IMR-90 (cell line): ENCODE measurements at regions not wholly inside any gene's neighbourhood (a gene's known extent, or its start where the extent isn't known, plus 50 kb on each side); places are given as distances from the start of the nearest gene placed in this dataset.

Experiments
- ATAC-seq: fragments of 200-7000 bp; cut with Tn5 transposase; 2 replicates; pipeline ENCODE4 v1.9.1; 2020; ENCODE audit warnings: low read depth, mild to moderate bottlenecking, moderate library complexity
- BruUV-seq: library from RNA; stranded (reverse); fragments of 400-500 nt; replicated peaks from 2 replicates; lab custom pipeline; 2021; lab: Mats Ljungman, UMichigan
- CTCF ChIA-PET: fragments of 300-600 bp; formaldehyde crosslinking; extraction: SDS; loops from one replicate; lab custom pipeline; 2021; ENCODE audit warnings: antibody characterized with exemption; lab: Yijun Ruan, JAX
- POLR2A ChIA-PET: fragments of 300-600 bp; sonication (Branson Sonifier 250); formaldehyde crosslinking; loops from one replicate; lab custom pipeline; 2022; ENCODE audit warnings: antibody characterized with exemption; ENCODE audit not compliant: unreplicated experiment; lab: Charles Lee
- DNase-seq: peaks from one replicate; pipeline ENCODE4 v3.0.0; 2013
- H2AFZ ChIP-seq: replicated peaks from 2 replicates; pipeline ENCODE3; 2013; ENCODE audit warnings: low read length, mild to moderate bottlenecking; ENCODE audit not compliant: poor library complexity
- H2AK5ac ChIP-seq: 2 replicates; pipeline ENCODE4 v1.6.1; 2013; ENCODE audit warnings: low read depth, low read length, inconsistent platforms
- H2AK9ac ChIP-seq: replicated peaks from 2 replicates; pipeline ENCODE3; 2013; ENCODE audit warnings: mild to moderate bottlenecking, low read depth, low read length, moderate library complexity; ENCODE audit not compliant: poor library complexity
- H2BK120ac ChIP-seq: 2 replicates; pipeline ENCODE4 v1.6.1; 2013; ENCODE audit warnings: low read depth, low read length, inconsistent platforms
- H2BK15ac ChIP-seq: 3 replicates; pipeline ENCODE4 v1.6.1; 2013; ENCODE audit warnings: low read depth, low read length, inconsistent platforms
- H2BK20ac ChIP-seq: 2 replicates; pipeline ENCODE4 v1.6.1; 2013; ENCODE audit warnings: low read depth, mild to moderate bottlenecking, inconsistent platforms, low read length, moderate library complexity
- H2BK5ac ChIP-seq: 2 replicates; pipeline ENCODE4 v1.6.1; 2013; ENCODE audit warnings: mild to moderate bottlenecking, low read depth, low read length, inconsistent platforms; ENCODE audit not compliant: poor library complexity, severe bottlenecking
- H3K14ac ChIP-seq: replicated peaks from 2 replicates; pipeline ENCODE4 v1.6.1; 2013; ENCODE audit warnings: low read depth, low read length, inconsistent platforms
- H3K18ac ChIP-seq: 2 replicates; pipeline ENCODE4 v1.6.1; 2013; ENCODE audit warnings: low read depth, low read length, control low read depth
- H3K23ac ChIP-seq: 2 replicates; pipeline ENCODE4 v1.6.1; 2013; ENCODE audit warnings: low read depth, low read length, inconsistent platforms
- H3K27ac ChIP-seq: 2 replicates; pipeline ENCODE4 v1.5.1; 2013; ENCODE audit warnings: mild to moderate bottlenecking, control low read depth, low read length; ENCODE audit not compliant: insufficient read depth
- H3K27me3 ChIP-seq: 2 replicates; pipeline ENCODE4 v1.6.1; 2013; ENCODE audit warnings: low read length; ENCODE audit not compliant: control insufficient read depth, insufficient read depth
- H3K36me3 ChIP-seq: 2 replicates; pipeline ENCODE4 v1.6.1; 2013; ENCODE audit warnings: low read length, mixed read lengths; ENCODE audit not compliant: control insufficient read depth, insufficient read depth
- H3K4ac ChIP-seq: 2 replicates; pipeline ENCODE4 v1.6.1; 2013; ENCODE audit warnings: low read depth, low read length, inconsistent platforms
- H3K4me1 ChIP-seq: 2 replicates; pipeline ENCODE4 v1.6.1; 2013; ENCODE audit warnings: low read length, mixed read lengths; ENCODE audit not compliant: control insufficient read depth, insufficient read depth
- H3K4me2 ChIP-seq: 2 replicates; pipeline ENCODE4 v1.6.1; 2013; ENCODE audit warnings: low read depth, mild to moderate bottlenecking, control low read depth, low read length, moderate library complexity
- H3K4me3 ChIP-seq: 2 replicates; pipeline ENCODE4 v1.5.1; 2013; ENCODE audit warnings: low read depth, mild to moderate bottlenecking, control low read depth, low read length, moderate library complexity; ENCODE audit not compliant: insufficient read depth
- H3K56ac ChIP-seq: 2 replicates; pipeline ENCODE4 v1.6.1; 2013; ENCODE audit warnings: low read length, inconsistent platforms; ENCODE audit not compliant: insufficient read depth; ENCODE audit errors: extremely low read depth
- H3K79me1 ChIP-seq, 2 experiments: 2 replicates each; pipeline ENCODE4 v1.6.1; 2013; ENCODE audit warnings: low read length in 2 of 2, inconsistent platforms in 1 of 2, low read depth in 1 of 2
- H3K9ac ChIP-seq: 2 replicates; pipeline ENCODE4 v1.6.1; 2013; ENCODE audit warnings: low read depth, low read length, control low read depth
- H3K9me1 ChIP-seq: 2 replicates; pipeline ENCODE4 v1.6.1; 2013; ENCODE audit warnings: low read length, inconsistent platforms; ENCODE audit not compliant: insufficient read depth
- H3K9me3 ChIP-seq: 2 replicates; pipeline ENCODE4 v1.6.1; 2013; ENCODE audit warnings: low read length; ENCODE audit not compliant: control insufficient read depth, insufficient read depth
- H4K20me1 ChIP-seq: 2 replicates; pipeline ENCODE4 v1.6.1; 2013; ENCODE audit warnings: low read length, inconsistent platforms; ENCODE audit not compliant: insufficient read depth
- H4K5ac ChIP-seq: 2 replicates; pipeline ENCODE4 v1.6.1; 2013; ENCODE audit warnings: mild to moderate bottlenecking, low read depth, low read length, control low read depth
- H4K8ac ChIP-seq, 2 experiments: 2 replicates each; pipeline ENCODE4 v1.6.1; 2013; ENCODE audit warnings: low read depth in 2 of 2, low read length in 2 of 2, control low read depth in 1 of 2, inconsistent platforms in 1 of 2
- H4K91ac ChIP-seq: 2 replicates; pipeline ENCODE4 v1.6.1; 2013; ENCODE audit warnings: low read depth, low read length, inconsistent platforms; ENCODE audit not compliant: insufficient read depth
- BHLHE40 ChIP-seq: fragments of 150-350 bp; IDR thresholded peaks from 2 replicates; pipeline ENCODE4 v1.6.1; 2016; ENCODE audit warnings: mild to moderate bottlenecking, low read depth, low read length
- CEBPB ChIP-seq: IDR thresholded peaks from 2 replicates; pipeline ENCODE4 v1.6.1; 2012; ENCODE audit warnings: low read depth, low read length, improper control_type of control experiment
- CHD1 ChIP-seq: IDR thresholded peaks from 2 replicates; pipeline ENCODE4 v1.6.1; 2012; ENCODE audit warnings: low read depth, low read length, improper control_type of control experiment
- FOS ChIP-seq: fragments of 150-350 bp; IDR thresholded peaks from 2 replicates; pipeline ENCODE4 v1.6.1; 2016; ENCODE audit warnings: low read depth, low read length
- MAFK ChIP-seq: IDR thresholded peaks from 2 replicates; pipeline ENCODE4 v1.6.1; 2012; ENCODE audit warnings: low read depth, low read length, improper control_type of control experiment
- MAZ ChIP-seq: IDR thresholded peaks from 2 replicates; pipeline ENCODE4 v1.6.1; 2012; ENCODE audit warnings: low read depth, mild to moderate bottlenecking, low read length, improper control_type of control experiment, moderate library complexity, borderline replicate concordance
- MXI1 ChIP-seq: IDR thresholded peaks from 2 replicates; pipeline ENCODE4 v1.6.1; 2012; ENCODE audit warnings: low read depth, mild to moderate bottlenecking, low read length, moderate library complexity, borderline replicate concordance
- NFE2L2 ChIP-seq: fragments of 150-350 bp; IDR thresholded peaks from 2 replicates; pipeline ENCODE4 v1.6.1; 2016; ENCODE audit warnings: low read depth, mild to moderate bottlenecking, low read length
- POLR2A ChIP-seq: IDR thresholded peaks from 2 replicates; pipeline ENCODE4 v1.6.1; 2012; ENCODE audit warnings: mild to moderate bottlenecking, low read depth, low read length
- RCOR1 ChIP-seq: IDR thresholded peaks from 2 replicates; pipeline ENCODE4 v1.6.1; 2012; ENCODE audit warnings: mild to moderate bottlenecking, low read length, improper control_type of control experiment; ENCODE audit not compliant: insufficient replicate concordance
- RFX5 ChIP-seq: IDR thresholded peaks from 2 replicates; pipeline ENCODE4 v1.8.0; 2012; ENCODE audit warnings: low read depth, mild to moderate bottlenecking, low read length, moderate library complexity
- SMC3 ChIP-seq: fragments of 150-350 bp; IDR thresholded peaks from 2 replicates; pipeline ENCODE4 v1.6.1; 2016; ENCODE audit warnings: low read depth, mild to moderate bottlenecking, antibody characterized with exemption, low read length, moderate library complexity
- WGBS, 2 experiments: methylation state at CpG; one replicate each; pipeline versions ENCODE4 v1.1.5 to v1.1.7; 2013; ENCODE audit warnings: missing lambda C conversion rate in 2 of 2; ENCODE audit not compliant: insufficient read length in 1 of 2; ENCODE audit errors: extremely low coverage in 2 of 2; 5-methylcytosine and 5-hydroxymethylcytosine counted together
- dilution Hi-C: fragments of 300-500 bp; cut with HindIII; formaldehyde crosslinking; loops from one replicate; pipeline ENCODE4 v1.14.3; 2018; ENCODE audit warnings: low sequenced_read_pairs; ENCODE audit not compliant: unreplicated experiment
- in situ Hi-C: fragments of 300-500 bp; cut with MboI; formaldehyde crosslinking; loops from 3 replicates; pipeline ENCODE4 v1.14.3; 2019; ENCODE audit warnings: low sequenced_read_pairs, inconsistent platforms, mixed read lengths
- intact Hi-C: fragments of 100-400 bp; cut with micrococcal nuclease; formaldehyde crosslinking; loops from 2 replicates; pipeline ENCODE4 v1.10.0; 2022
- TF ChIP-seq, protein P1 (sequence below): fragments of 150-350 bp; IDR thresholded peaks from 2 replicates; pipeline ENCODE4 v1.6.1; 2016; ENCODE audit warnings: low read depth, mild to moderate bottlenecking, low read length, moderate library complexity, borderline replicate concordance
- TF ChIP-seq, protein P2 (sequence below): conservative IDR thresholded peaks from 2 replicates; pipeline ENCODE4 v1.5.1; 2012; ENCODE audit warnings: mild to moderate bottlenecking, low read depth, low read length, improper control_type of control experiment

DNA sequence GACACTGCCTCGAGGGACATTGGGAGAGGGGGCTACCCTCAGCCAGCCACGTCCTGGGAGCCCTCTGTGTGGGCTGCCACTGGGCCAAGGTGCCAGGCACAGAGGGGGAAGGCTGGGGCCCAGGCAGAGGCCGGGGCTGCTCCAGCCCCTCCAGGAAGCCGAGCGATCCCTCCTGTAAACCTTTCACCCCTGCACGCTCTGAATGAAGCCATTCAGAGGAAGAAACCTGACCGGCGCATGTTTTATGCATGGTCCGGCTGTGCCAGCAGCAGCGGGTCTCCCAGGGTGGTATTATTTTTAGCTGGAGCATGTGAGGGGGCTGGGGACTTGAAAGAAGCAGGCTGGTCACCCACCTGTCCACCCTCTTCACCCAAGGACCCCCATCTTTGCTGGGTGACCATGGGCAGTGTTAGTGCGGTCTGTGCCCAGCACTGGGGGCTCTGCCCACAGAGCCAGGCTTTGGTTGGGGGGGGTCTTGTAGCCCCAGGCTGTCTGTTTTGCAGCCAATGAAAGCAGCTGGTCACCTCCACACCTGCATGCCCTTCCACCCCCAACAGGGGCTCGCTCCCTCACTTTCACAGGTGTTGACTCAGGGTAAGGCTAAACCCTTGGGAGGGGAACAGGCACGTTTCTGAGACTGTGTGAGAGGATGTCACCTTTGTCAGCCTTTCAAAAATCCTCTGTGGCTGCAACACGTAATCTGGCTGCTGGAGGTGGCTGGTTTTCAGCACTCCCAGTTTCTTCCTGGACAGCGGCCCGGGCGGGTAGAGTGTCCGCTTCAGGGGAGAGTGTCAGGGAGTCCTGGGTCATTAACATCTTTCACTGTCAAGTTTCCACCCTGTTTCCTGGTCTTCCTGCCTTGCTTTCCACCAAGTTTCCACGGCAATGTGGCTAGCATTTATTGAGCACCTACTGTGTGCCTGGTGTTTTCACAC is 77.1 kb upstream of the BRD7 start:
- H3K18ac ChIP-seq = no peak overlapping the region
- H4K20me1 ChIP-seq = no peaks in the 10 kb centered on the region
- H4K5ac ChIP-seq = no peak overlapping the region
- H2BK120ac ChIP-seq = no peak overlapping the region
- H3K36me3 ChIP-seq = no peaks in the 10 kb centered on the region
- no peak overlapping the region for H3K56ac ChIP-seq
- no peak overlapping the region for H4K91ac ChIP-seq
- H2AK9ac ChIP-seq = no peak overlapping the region
- no peaks in the 10 kb centered on the region; the same call in 1 of the 2 replicates for H3K9me3 ChIP-seq
- TF ChIP-seq MAFK (no peak), MXI1 (no peak), FOS (no peak), RFX5 (no peak), MAZ (no peak), SMC3 (no peak), RCOR1 (no peak), POLR2A (no peak), CEBPB (no peak), BHLHE40 (no peak), CHD1 (no peak), NFE2L2 (no peak)
- TF ChIP-seq, protein P1, sequence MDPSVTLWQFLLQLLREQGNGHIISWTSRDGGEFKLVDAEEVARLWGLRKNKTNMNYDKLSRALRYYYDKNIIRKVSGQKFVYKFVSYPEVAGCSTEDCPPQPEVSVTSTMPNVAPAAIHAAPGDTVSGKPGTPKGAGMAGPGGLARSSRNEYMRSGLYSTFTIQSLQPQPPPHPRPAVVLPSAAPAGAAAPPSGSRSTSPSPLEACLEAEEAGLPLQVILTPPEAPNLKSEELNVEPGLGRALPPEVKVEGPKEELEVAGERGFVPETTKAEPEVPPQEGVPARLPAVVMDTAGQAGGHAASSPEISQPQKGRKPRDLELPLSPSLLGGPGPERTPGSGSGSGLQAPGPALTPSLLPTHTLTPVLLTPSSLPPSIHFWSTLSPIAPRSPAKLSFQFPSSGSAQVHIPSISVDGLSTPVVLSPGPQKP = no peak
- TF ChIP-seq, protein P2, sequence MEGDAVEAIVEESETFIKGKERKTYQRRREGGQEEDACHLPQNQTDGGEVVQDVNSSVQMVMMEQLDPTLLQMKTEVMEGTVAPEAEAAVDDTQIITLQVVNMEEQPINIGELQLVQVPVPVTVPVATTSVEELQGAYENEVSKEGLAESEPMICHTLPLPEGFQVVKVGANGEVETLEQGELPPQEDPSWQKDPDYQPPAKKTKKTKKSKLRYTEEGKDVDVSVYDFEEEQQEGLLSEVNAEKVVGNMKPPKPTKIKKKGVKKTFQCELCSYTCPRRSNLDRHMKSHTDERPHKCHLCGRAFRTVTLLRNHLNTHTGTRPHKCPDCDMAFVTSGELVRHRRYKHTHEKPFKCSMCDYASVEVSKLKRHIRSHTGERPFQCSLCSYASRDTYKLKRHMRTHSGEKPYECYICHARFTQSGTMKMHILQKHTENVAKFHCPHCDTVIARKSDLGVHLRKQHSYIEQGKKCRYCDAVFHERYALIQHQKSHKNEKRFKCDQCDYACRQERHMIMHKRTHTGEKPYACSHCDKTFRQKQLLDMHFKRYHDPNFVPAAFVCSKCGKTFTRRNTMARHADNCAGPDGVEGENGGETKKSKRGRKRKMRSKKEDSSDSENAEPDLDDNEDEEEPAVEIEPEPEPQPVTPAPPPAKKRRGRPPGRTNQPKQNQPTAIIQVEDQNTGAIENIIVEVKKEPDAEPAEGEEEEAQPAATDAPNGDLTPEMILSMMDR = no peak
- H3K79me1 ChIP-seq = no peaks in the 10 kb centered on the region
- POLR2A ChIA-PET = no interaction called here
- no peak overlapping the region for H3K23ac ChIP-seq
- H3K4me1 ChIP-seq = no peaks in the 10 kb centered on the region
- H2AK5ac ChIP-seq = no peak overlapping the region
- no TSS peak for BruUV-seq
- H4K8ac ChIP-seq = no peak overlapping the region
- no peak overlapping the region for H3K9ac ChIP-seq
- no peak for DNase-seq
- CTCF ChIA-PET = no interaction called here
- intact Hi-C loops (no loop called here), dilution Hi-C loops (no loop called here), in situ Hi-C loops (no loop called here)
- no peaks in the 10 kb centered on the region for H3K9me1 ChIP-seq
- H2BK5ac ChIP-seq = no peak overlapping the region
- H3K4me3 ChIP-seq = no peak overlapping the region
- H3K4ac ChIP-seq = no peak overlapping the region
- H3K27ac ChIP-seq = no peak overlapping the region
- H3K27me3 ChIP-seq = peaks cover 4% of the 10 kb centered on the region; the same call in 1 of the 2 replicates
- 30% methylated on average over 2 of the region's 19 CpGs; no CpG with 5 or more reads in 1 of the 2 experiments for WGBS, 2 experiments
- no peak overlapping the region for H3K4me2 ChIP-seq
- no peak overlapping the region for H2BK20ac ChIP-seq
- H2BK15ac ChIP-seq = no peak overlapping the region
- no peak overlapping the region for H3K14ac ChIP-seq
- no peak overlapping the region for H2AFZ ChIP-seq
- no peak for ATAC-seq
